ENCODE measurements at regions not wholly inside any gene's neighbourhood (a gene's known extent, or its start where the extent isn't known, plus 50 kb on each side); places are given as distances from the start of the nearest gene placed in this dataset.
A peak's percentile ranks its signal among the peaks of the same experiment; 100 is the strongest.
"Not testable (repeated sequence)": the region's sequence is repeated elsewhere in the genome, so short reads cannot be mapped to it uniquely, and the experiment has no call there.

GRCh38 chr22:22346401-22347107, 102.0 kb downstream of the VPREB1 start:
- no peak for DNase-seq

- DNase-seq: no peak
Observed at GRCh38 chr22:22348127-22348814, 103.7 kb downstream of the VPREB1 start.

DNA sequence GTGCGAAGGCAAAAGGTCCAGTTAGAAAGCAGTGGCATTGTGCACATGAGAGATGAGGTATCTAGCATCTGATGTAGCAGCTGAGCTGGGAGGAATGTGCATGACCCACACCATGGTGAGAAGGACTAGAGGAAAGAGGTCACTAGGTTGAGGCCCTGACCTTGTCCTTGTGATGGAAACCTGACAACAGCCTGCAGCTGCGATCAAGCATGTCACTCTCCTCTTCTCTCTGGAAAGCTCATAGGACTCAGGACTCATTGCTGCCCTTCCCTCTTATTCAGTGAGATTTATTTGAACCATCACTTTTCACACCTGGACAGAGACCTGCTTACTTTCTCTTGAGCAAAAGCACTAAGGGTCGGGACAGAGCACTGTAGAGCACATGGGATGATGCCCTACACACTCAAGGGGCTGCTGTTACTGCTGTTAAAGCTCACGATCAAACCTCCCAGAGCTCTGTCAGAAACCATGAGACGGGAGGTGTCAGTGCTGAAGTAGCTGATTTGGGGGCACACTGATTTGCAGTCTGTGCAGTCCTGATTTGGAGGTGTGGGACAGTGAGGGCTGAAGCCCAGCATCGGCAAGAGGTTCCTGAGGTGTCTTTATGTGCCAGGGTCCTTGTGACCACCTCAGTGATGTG, 104.3 kb downstream of the VPREB1 start:
- no peak for DNase-seq

DNA sequence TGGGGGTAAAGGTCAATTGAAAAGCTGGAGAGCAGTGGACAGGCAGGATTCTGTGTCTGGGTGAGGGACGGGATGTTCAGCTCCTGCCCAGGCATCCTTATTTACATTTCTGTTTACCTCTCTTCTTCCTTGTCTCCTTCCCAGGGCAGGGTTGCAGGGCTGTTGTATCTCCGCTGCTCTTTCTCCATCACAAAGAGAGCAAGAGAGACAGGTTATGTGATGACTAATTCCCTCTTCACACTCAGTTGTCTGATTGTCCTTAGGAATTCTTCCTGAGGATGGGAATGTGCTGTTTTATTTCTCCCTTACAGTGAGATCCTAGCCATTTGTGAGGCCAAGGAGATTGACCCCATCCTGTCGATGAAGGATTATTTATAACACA, 104.9 kb downstream of the VPREB1 start:
- no peak for DNase-seq

DNA sequence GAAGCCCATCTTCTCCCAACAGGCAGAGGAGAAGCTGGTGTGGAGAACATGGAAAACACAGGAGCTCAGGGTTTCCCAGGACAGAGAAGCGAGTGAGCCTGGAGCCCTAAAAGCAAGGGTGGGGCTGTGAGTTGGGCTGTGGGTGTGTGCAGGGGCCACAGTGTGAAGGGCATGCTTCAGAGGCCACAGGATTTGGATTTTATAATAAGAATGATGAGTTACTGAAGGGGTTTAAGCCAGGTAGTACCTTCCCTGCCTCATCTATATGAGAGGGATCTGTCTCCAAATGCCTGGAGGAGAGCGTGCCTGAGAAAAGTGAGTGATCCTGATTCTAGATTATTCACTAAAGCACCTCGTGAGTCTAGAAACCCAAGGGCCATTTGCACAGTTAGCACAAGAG, 106.8 kb downstream of the VPREB1 start:
- no peak for DNase-seq

DNA sequence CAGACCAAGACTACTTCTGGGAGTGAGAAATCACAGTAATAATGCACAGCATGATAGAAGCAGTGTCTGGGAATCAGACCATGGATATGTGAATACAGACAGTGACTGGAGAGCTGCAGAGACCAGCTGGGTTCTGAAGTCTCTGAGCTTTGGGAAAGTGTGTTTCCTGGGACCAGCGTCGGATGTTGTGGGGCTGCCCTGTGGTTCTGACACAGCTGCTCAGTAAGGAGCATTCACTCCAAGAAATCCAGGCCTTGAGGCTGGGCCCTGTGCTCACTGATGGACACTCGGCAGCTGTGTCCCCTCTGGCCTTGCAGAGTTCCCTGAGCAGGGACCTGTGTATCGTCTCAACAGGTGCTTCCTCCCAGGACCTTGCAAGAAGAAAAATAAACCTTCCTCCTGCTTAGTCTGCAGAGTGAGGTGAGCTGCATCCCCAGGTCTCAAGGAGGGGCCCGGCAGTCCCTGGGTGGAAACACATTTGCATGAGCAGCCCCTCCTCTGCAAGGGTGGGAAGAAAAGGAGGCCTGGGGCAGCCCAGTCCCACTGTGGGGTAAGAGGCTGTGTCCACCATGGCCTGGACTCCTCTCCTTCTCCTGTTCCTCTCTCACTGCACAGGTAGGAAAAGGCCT, 107.9 kb downstream of the VPREB1 start:
- DNase-seq: no peak

DNA sequence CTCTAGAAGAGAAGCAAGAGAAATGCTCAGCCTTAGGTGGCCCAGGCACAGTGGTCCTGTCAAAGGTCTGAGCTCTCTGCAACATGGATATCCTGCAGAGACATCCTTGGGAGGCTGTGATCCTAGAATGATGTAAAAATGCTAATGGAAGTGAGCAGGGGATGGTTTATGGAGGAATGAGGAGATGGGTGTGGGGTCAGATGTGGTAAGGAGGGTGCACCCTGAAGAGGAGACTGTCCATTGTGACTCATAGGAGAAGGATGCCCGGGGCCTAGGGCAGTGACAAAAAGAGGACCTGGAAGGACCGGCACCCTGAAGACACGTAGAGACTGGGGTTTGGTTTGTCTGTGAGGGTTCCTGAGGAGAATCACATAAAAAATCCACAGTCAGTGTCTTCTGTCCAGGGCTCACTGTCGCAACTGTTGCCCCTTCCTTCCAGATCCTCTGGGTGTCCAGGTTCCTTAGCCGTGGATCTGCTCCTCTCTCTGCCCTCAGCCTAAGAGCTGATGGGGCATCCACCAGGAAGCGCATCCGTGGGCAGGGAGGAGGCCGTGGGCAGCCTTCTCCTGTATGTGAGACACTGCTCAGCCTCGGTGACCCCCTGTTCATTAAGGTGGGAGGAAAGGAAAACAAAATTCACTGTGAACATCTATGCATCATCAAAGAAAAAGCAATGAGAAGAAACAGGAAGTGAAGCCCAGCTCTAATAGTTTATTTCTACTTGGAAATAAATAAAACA, 110.7 kb downstream of the VPREB1 start:
- no peak for DNase-seq

- DNase-seq: peak; percentile 63
Observed at GRCh38 chr22:22357024-22357883, 112.7 kb downstream of the VPREB1 start.

DNA sequence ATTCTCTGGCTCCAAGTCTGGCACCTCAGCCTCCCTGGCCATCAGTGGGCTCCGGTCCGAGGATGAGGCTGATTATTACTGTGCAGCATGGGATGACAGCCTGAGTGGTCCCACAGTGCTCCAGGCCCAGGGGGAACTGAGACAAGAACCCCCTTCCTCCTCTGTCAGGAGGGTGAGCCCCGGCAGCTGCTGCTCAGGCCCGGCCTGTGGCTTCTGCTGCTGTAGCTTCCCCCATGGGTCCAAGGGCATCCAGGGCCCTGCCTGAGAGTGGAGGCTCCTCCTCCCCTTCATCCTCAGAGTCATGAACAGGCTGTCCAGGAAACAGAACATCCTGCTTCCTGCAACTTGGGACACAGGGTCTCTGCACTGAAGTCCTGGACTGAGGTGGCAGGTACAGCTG, 113.6 kb downstream of the VPREB1 start:
- DNase-seq: no peak

- no peak for DNase-seq
Observed at GRCh38 chr22:22358686-22359085, 114.1 kb downstream of the VPREB1 start.

GRCh38 chr22:22359465-22359864, 114.9 kb downstream of the VPREB1 start:
- DNase-seq: no peak

DNA sequence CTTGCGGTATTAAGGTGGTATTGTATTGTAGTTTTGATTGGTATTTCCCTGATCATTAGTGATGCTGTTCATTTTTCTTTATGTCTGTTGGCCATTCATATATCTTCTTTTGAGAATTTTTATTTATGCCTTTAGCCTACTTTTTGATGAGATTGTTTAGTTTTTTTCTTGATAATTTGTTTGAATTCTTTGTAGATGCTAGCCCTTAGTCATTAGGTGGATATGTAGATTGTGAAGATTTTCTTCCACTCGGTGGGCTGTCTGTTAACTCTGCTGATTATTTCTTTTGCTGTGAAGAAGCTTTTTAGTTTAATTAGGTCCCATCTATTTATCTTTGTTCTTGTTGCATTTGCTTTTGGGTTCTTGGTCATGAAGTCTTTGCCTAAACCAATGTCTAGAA, 115.4 kb downstream of the VPREB1 start:
- DNase-seq: no peak

DNA sequence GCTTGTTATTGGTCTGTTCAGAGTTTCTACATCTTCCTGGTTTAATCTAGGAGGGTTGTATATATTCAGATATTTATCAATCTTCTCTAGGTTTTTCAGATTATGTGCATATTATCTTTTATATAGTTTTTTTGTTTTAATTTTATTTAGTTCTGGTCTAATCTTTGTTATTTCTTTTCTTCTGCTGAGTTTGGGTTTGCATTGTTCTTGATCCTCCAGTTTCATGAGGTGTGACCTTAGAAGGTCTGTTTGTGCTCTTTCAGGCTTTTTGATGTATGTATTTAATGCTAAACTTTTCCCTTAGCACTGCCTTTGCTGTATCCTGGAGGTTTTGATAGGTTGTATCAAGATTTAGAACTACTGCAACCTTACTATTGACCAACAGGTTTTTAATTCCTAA, 117.7 kb downstream of the VPREB1 start:
- DNase-seq: no peak

DNA sequence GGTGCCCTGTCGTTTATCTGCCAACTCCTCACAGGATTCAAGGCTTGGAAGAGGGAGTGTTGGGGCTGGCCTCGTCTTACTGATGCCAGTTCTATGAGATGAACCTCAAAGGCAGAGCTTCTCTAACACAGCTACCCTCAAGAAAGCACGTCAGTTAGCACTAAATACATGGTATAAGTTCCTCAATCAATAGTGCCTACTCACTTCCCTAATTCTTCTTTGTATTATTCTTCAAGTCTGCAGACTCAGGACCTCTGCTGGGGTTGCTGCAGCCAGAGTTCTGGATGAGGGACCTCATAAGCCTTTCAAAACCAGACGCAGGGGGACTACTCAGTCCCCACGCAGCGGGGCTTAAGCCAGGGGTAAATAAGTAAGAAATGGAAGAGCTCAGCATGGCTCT, 118.3 kb downstream of the VPREB1 start:
- DNase-seq: no peak

GRCh38 chr22:22364207-22364606, 119.6 kb downstream of the VPREB1 start:
- no peak for DNase-seq

DNA sequence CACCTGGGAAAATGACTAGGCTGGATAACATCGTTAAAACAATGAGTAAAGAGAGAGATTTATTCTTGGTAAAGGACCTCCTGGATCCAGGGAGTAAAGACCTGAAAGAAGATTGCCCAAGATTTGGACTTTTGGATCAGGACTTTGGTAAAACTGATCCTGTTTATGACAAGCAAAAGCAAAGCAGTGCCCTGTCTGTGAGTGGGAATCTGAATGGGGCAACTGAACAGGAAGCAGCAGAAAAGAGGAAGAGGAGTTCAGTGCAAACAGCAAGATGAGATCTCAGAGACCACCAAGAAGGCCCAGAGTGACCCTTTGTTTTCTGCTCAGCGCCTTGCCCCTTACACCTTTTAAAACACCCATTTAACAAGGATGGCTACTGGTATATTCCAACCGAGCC, 122.0 kb downstream of the VPREB1 start:
- no peak for DNase-seq

DNA sequence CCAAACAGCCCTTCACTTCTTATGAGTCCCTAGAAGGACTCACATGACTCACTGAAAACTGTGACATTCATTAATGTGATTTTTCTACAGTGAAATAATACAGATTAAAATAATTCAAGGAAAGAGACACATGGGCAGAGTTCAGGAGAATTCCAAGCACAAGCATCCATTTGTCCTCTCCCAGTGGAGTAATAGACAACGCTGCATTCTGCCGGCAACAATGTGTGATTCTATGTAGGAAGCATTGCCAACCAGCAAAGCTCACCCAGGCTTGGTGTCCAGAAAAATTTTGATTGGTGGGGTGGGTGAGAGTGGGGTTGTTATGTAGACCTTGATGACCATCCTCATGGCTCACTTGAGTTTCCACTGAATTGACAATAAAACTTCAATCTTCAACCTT, 123.9 kb downstream of the VPREB1 start:
- no peak for DNase-seq

DNA sequence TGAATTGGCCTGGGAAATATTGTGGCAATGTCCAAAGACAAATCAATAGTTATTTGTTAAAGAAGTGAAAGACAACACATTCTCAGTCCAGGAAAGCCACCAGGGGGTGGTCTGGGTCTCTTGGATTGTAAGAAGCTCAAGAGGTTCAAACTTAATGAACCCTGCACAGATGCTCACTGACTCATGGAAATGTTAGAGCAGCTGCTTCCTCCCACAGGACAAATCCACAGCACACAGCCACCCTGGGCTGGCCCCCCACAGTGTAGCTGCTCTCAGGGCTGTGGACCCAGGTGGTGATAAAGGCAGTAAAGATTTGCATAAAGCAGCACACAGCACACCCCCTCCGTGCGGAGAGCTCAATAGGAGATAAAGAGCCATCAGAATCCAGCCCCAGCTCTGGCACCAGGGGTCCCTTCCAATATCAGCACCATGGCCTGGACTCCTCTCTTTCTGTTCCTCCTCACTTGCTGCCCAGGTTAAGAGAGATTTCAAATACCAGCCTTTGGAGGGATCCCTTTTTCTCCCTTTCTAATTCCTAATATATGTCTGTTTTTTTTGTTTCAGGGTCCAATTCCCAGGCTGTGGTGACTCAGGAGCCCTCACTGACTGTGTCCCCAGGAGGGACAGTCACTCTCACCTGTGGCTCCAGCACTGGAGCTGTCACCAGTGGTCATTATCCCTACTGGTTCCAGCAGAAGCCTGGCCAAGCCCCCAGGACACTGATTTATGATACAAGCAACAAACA, 124.8 kb downstream of the VPREB1 start:
- not testable (repeated sequence) for DNase-seq

DNA sequence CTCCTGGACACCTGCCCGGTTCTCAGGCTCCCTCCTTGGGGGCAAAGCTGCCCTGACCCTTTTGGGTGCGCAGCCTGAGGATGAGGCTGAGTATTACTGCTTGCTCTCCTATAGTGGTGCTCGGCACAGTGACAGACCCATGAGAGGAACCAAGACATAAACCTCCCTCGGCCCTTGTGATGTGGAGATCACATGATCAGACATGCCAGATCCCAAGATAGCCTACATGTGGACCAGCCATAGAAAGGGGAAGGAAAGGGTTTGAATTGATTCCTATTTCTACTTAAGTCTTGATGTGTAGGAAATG, 125.3 kb downstream of the VPREB1 start:
- no peak for DNase-seq

DNA sequence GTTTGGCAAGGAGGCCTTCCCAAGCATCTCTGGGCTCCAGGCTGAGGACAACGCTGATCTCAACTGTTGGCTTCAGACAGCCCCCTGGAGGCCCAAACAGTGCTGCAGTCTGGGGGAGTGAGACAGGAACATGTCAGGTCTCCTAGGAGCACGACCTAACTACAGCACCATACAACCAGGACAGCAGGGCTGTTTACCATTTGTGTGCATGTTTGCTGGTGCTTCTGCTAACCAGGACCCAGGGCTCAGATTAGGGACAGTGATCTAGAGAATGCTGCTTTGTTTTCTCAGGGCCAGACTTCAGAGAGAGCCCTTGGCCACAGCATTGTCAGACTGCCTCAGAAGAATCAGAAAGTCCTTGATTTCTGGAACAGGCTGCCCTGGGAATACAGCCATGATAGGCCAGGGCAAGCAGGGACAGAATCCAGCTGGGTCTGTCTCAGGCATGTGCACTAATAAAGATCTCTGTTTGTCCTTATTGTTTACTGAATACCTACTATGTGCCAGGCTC, 126.5 kb downstream of the VPREB1 start:
- DNase-seq: no peak

GRCh38 chr22:22372086-22372485, 127.5 kb downstream of the VPREB1 start:
- DNase-seq: no peak
